Activated CD8-positive, alpha-beta T cell treated with anti-CD3 and anti-CD28 coated beads, Interleukin-2, amount 10 ng/mL, durations not matched to agents 7 days and 5 days (primary cell): ENCODE measurements at regions not wholly inside any gene's neighbourhood (a gene's known extent, or its start where the extent isn't known, plus 50 kb on each side); places are given as distances from the start of the nearest gene placed in this dataset.

Experiments
- ATAC-seq: fragments of 150-1000 bp; cut with Tn5 transposase; one replicate; pipeline ENCODE4 v1.10.0; 2021; ENCODE audit warnings: moderate library complexity
- CTCF ChIA-PET: fragments of 350-600 bp; sonication (Branson Sonifier 250); formaldehyde crosslinking; loops from one replicate; lab custom pipeline; 2021; ENCODE audit warnings: antibody characterized with exemption; lab: Charles Lee
- POLR2A ChIA-PET: fragments of 350-600 bp; sonication (Branson Sonifier 250); formaldehyde crosslinking; loops from one replicate; lab custom pipeline; 2021; ENCODE audit warnings: antibody characterized with exemption; lab: Charles Lee
- DNase-seq: peaks from one replicate; pipeline ENCODE4 v3.0.0-alpha.2; 2020
- H3K27ac Mint-ChIP-seq: one replicate; pipeline ENCODE4 v1.8.0; 2021; ENCODE audit warnings: mild to moderate bottlenecking, mixed read lengths
- H3K27me3 Mint-ChIP-seq: one replicate; pipeline ENCODE4 v1.8.0; 2021; ENCODE audit warnings: low read depth, mixed read lengths
- H3K36me3 Mint-ChIP-seq: one replicate; pipeline ENCODE4 v1.8.0; 2021; ENCODE audit warnings: low read depth, mixed read lengths
- H3K4me1 Mint-ChIP-seq: one replicate; pipeline ENCODE4 v1.8.0; 2021; ENCODE audit warnings: low read depth, mixed read lengths
- H3K4me3 Mint-ChIP-seq: one replicate; pipeline ENCODE4 v1.8.0; 2021; ENCODE audit warnings: mild to moderate bottlenecking, mixed read lengths
- H3K9me3 Mint-ChIP-seq: one replicate; pipeline ENCODE4 v1.8.0; 2022; ENCODE audit warnings: mixed read lengths; ENCODE audit not compliant: insufficient read depth

DNA sequence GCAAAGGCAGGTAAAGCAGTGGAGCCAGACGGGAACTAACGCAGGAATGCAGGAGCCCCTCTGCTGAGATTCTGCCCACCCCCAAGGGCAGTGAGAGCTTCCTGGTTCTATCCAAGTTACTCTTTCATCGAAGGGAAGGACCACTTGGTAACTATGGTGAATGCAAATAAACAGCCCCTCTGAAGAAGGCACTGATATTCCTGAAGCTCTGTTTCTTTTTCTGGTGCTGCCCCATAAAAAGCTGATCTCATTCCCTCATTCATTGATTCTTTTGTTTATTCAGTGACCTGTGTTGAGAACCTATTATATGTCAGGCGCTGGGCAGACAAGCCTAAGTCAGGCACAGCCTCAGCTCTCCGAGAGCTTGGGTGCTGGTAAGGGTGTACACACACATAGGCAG is 217.3 kb downstream of the SNX10 start:
- ATAC-seq: no peak
- Mint-ChIP-seq H3K4me1 (no peaks in the 10 kb centered on the region), H3K36me3 (no peaks in the 10 kb centered on the region), H3K27me3 (peaks cover 4% of the 10 kb centered on the region), H3K4me3 (no peak overlapping the region), H3K27ac (no peak overlapping the region), H3K9me3 (no peaks in the 10 kb centered on the region)
- no peak for DNase-seq
- ChIA-PET CTCF (interaction anchor here (0.7 kb wide), 1 partner anchor 86 kb away, joined by 3 read pairs; no protein-coding TSS in a partner anchor), POLR2A (no interaction called here)

DNA sequence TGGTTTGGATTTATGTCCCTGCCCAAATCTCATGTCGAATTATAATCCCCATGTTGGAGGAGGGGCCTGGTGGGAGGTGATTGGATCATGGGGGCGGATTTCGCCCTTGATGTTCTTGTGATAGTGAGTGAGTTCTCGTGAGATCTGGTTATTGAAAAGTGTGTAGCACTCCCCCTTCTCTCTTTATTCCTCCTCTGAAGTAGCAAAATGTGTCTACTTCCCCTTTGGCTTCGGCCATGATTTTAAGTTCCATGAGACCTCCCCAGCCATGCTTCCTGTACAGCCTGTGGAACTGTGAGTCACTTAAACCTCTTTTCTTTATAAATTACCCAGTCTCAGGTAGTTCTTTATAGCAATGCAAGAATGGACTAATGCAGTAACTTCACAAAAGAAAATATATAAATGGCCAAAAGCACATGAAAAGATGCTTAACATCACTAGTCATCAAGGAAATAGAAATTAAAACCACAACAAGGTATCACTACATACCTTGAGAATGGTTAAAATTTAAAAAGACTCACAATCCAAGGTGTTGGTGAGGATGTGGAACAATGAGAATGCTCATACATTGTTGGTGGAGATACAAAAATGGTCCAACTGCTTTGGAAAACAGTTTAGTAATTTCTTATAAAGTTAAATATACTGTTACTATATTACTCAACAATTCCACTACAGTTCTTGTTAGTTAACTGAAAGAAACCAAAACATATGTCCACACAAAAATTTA is 218.7 kb downstream of the SNX10 start:
- no peak for ATAC-seq
- H3K4me3 Mint-ChIP-seq: no peak overlapping the region
- H3K27me3 Mint-ChIP-seq: peaks cover 4% of the 10 kb centered on the region
- H3K9me3 Mint-ChIP-seq: no peaks in the 10 kb centered on the region
- CTCF ChIA-PET: no interaction called here
- no peak overlapping the region for H3K27ac Mint-ChIP-seq
- POLR2A ChIA-PET: no interaction called here
- no peaks in the 10 kb centered on the region for H3K4me1 Mint-ChIP-seq
- H3K36me3 Mint-ChIP-seq: no peaks in the 10 kb centered on the region
- DNase-seq: no peak

DNA sequence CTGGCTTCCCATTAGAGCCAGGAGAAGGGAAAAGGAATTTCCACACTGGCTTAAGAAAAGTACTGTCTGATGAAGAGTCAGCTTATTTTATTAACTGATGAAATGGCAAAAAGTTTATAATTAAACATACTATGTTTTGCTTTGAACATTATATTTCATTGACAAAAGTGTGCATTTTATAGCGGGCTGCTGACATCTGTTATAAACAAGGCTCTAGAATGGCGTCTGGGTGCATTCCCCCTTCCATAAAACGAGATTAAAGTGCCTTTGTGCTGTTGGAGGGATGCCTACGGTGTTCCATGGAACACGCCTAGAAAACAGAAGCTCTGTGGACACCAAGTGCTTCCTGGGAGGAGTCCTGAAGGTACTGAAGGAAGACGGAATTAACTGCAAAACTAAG is 220.2 kb downstream of the SNX10 start:
- no peak overlapping the region for H3K27ac Mint-ChIP-seq

DNA sequence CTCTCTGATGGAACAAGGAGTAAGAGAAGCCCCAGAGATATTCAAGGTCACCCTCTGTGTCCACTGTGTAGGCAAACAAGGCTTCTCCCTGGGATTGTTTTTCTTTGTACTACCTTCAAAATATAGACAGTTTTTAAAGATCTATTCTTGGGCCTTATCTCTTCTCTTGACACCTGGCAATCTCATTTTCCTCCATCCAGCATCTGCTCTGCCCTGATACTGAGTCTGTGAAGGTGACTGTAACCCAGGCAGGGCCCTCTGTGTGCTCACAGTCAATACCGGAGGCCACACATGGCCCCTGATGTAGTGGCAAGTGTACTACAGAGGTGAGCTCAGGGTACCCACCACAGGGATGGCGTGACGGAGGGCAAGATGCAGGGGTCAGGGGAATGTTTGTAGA is 221.1 kb downstream of the SNX10 start:
- no peaks in the 10 kb centered on the region for H3K4me1 Mint-ChIP-seq
- H3K4me3 Mint-ChIP-seq: no peak overlapping the region

More for the DNA sequence above, 220.2 kb downstream of the SNX10 start:
- no peak for ATAC-seq
- no peaks in the 10 kb centered on the region for H3K9me3 Mint-ChIP-seq
- no peak for DNase-seq
- POLR2A ChIA-PET: no interaction called here
- no peaks in the 10 kb centered on the region for H3K4me1 Mint-ChIP-seq
- no peaks in the 10 kb centered on the region for H3K36me3 Mint-ChIP-seq
- CTCF ChIA-PET: no interaction called here
- peaks cover 4% of the 10 kb centered on the region for H3K27me3 Mint-ChIP-seq
- no peak overlapping the region for H3K4me3 Mint-ChIP-seq

DNA sequence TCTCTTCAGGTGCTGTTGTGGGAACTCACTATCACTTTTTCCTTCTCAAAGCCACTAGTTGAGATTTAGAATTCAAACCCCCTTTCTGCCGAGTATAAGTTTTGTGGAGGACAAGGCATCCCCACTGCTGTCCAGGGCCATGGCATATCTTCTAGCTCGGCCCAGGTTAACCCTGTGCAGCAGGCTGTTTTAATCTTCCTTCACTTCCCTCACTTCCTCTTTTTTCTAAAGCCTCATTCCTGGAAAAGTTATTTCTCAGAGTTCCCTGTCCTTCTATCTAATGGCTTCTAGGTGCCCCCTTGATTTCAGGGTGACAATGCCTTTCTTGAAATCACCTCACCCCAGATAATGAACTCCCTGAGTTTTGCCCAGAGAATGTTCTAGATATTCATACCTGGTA is 222.3 kb downstream of the SNX10 start:
- Mint-ChIP-seq H3K9me3 (no peaks in the 10 kb centered on the region), H3K27me3 (peaks cover 4% of the 10 kb centered on the region), H3K4me3 (no peak overlapping the region), H3K27ac (no peak overlapping the region), H3K36me3 (no peaks in the 10 kb centered on the region), H3K4me1 (no peaks in the 10 kb centered on the region)
- DNase-seq (no peak), ATAC-seq (no peak)
- CTCF ChIA-PET: interaction anchor here (1.1 kb wide), 1 partner anchor 13 kb away, joined by 4 read pairs; no protein-coding TSS in a partner anchor
- POLR2A ChIA-PET: no interaction called here

More for the DNA sequence above, 221.1 kb downstream of the SNX10 start:
- H3K27ac Mint-ChIP-seq: no peak overlapping the region
- POLR2A ChIA-PET: no interaction called here
- no peak for DNase-seq
- H3K36me3 Mint-ChIP-seq: no peaks in the 10 kb centered on the region
- peaks cover 4% of the 10 kb centered on the region for H3K27me3 Mint-ChIP-seq
- H3K9me3 Mint-ChIP-seq: no peaks in the 10 kb centered on the region
- no peak for ATAC-seq
- CTCF ChIA-PET: no interaction called here

DNA sequence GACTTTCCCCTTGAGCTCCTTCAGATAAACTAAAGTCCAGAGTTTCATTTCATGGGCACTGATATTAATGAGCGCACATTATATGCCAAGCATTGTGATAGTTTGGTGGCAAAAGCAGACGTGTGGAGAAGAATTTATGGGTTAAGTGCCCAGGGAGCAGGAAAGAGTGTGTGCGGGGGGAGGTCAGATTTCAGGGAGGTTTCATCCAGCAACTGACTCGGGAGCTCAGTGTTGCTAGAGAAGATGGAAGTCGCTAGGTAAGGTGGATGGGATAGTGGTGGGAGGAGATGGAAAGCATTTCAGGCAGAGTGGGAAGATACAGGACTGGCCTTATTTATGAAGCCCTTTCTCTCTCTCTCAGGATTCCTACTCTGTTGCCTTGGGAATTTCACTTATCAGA is 223.0 kb downstream of the SNX10 start:
- CTCF ChIA-PET: interaction anchor here (1.1 kb wide), 1 partner anchor 14 kb away, joined by 4 read pairs; no protein-coding TSS in a partner anchor
- H3K27ac Mint-ChIP-seq: no peak overlapping the region
- POLR2A ChIA-PET: no interaction called here

DNA sequence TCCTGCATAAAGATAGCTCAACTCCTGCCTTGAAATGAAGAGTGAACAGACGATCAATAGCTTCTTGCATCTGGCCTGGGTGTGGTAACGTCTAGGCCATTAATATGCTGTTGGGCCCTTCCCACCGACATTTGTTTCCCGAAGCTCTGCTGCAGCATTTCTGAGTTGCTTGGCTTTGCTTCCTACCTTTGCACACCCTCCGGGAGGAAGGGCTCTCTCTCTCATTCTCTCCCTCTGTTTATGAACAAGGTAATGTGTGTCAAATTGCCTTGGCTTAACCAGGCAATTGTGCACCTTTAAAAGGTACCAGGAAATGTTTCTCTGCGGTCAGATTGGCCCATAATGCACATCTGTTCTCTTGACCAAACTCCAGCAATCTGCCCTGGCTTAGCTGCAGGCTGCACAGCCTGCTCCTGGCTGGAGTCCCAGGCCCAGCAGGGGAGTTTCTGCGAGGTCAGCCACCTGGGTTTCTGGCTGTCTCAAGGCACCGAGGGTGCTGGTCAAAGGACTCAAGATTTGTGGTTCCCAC is 223.7 kb downstream of the SNX10 start:
- H3K4me3 Mint-ChIP-seq: no peak overlapping the region
- H3K9me3 Mint-ChIP-seq: no peaks in the 10 kb centered on the region
- ATAC-seq (no peak), DNase-seq (no peak)
- H3K36me3 Mint-ChIP-seq: no peaks in the 10 kb centered on the region
- CTCF ChIA-PET: no interaction called here
- H3K4me1 Mint-ChIP-seq: no peaks in the 10 kb centered on the region
- peaks cover under 1% of the 10 kb centered on the region for H3K27me3 Mint-ChIP-seq
- POLR2A ChIA-PET: no interaction called here
- no peak overlapping the region for H3K27ac Mint-ChIP-seq

More for the DNA sequence above, 223.0 kb downstream of the SNX10 start:
- Mint-ChIP-seq H3K9me3 (no peaks in the 10 kb centered on the region), H3K36me3 (no peaks in the 10 kb centered on the region), H3K4me1 (no peaks in the 10 kb centered on the region), H3K27me3 (peaks cover 4% of the 10 kb centered on the region), H3K4me3 (no peak overlapping the region)
- ATAC-seq (no peak), DNase-seq (no peak)

DNA sequence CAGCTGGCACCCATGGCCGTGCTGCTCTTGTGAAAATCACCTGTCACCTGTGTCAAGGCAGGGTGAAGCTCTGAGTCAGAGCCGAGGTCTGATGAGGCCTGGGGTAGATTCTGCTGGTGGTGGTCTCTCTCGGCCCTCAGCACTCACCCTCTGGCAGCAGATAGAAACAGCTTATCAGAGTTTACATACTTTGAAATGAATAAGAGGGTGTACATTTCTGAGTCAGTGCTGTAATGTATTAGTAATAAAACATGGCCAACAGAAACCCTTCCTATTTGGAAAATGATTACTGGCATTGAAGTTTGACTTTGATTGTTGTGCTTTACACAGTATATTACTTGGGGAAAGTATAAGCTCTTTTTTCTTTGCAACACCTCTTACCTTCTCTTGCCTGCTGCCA is 228.8 kb downstream of the SNX10 start:
- Mint-ChIP-seq H3K27me3 (peaks cover 5% of the 10 kb centered on the region), H3K4me3 (no peak overlapping the region), H3K36me3 (no peaks in the 10 kb centered on the region), H3K4me1 (no peaks in the 10 kb centered on the region), H3K27ac (no peak overlapping the region), H3K9me3 (no peaks in the 10 kb centered on the region)
- no peak for ATAC-seq
- POLR2A ChIA-PET: no interaction called here
- DNase-seq: no peak
- CTCF ChIA-PET: no interaction called here

DNA sequence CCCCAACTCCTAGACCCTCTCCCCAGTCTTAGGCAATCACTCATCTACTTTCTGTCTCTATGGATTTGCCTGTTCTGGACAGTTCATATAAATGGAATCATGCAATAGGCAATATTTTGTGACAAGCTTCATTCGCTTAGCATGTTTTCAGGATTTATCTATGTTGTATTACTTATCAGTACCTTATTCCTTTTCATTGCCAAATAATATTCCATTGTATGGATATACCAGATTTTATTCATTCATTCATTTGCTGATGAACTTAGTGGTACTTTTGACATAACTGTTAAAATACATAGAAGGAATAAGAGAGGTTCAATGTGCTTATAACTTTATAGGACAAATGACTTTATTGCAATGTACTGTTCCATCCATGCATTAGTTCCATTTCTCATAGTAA is 231.0 kb downstream of the SNX10 start:
- Mint-ChIP-seq H3K36me3 (no peaks in the 10 kb centered on the region), H3K4me3 (no peak overlapping the region), H3K27me3 (peaks cover 5% of the 10 kb centered on the region), H3K27ac (no peak overlapping the region), H3K9me3 (no peaks in the 10 kb centered on the region), H3K4me1 (no peaks in the 10 kb centered on the region)
- DNase-seq: no peak
- ATAC-seq: no peak
- ChIA-PET CTCF (no interaction called here), POLR2A (no interaction called here)

DNA sequence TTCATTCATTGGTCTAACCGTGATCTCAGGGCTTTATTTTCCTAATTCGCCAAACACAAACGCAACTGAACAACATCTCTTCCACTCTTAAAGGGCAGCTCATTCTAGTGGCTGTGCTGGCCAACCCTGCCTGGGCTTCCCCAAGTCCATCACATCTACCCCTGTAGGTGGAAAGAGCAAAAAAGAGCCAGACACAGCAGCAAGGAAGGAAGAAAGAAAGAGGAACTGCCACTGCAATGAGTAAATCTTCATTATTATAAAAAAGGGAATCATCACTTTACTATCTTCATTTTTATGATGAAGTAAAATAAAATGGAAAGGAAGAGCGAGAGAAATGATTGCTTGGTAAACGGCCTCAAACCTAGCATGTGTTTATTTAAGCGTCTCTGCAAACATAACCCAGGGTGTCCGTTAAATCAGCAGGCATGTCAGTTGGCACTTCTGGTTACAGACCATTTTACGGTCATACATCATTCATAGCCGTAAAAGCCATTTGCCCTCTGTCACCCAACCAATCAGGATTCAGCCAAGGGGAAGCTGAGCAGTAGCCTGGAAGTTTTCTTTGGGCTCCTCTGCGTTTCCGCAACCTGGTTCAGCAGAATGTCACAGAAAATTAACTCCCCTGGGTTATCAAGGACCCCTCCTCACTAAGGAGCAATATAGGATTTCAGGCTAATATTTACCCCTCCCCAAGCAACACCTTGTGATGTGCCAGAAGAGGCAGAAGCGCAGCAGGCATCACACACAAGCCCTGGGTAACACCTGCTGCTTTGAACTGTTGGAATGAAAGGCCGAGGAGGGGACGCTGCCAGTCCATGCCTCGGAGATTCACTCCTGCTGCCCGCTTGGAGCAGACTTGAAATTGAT is 234.0 kb downstream of the SNX10 start:
- no peak for ATAC-seq

DNA sequence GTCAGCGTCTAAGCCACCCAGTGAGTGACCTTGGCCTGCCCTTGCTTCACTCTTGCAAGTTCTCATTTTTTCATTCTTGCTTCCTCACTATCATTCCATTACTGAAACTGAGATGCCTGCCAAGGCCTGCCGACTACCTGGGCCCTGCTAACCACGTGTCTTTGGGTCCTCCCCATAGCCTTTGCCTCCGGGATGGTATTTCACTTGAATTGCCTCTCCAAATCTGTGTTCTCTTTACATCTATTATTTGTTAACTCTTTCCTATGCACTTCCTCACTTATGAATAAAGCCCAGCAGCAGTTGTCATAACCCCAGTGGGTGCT is 234.6 kb downstream of the SNX10 start:
- ChIA-PET CTCF (no interaction called here), POLR2A (no interaction called here)
- Mint-ChIP-seq H3K27me3 (peaks cover 7% of the 10 kb centered on the region), H3K36me3 (no peaks in the 10 kb centered on the region), H3K4me3 (no peak overlapping the region), H3K9me3 (no peaks in the 10 kb centered on the region), H3K4me1 (no peaks in the 10 kb centered on the region), H3K27ac (no peak overlapping the region)
- ATAC-seq (no peak), DNase-seq (no peak)

More for the DNA sequence above, 234.0 kb downstream of the SNX10 start:
- no peaks in the 10 kb centered on the region for H3K4me1 Mint-ChIP-seq
- no peaks in the 10 kb centered on the region for H3K9me3 Mint-ChIP-seq
- peaks cover 7% of the 10 kb centered on the region for H3K27me3 Mint-ChIP-seq
- H3K27ac Mint-ChIP-seq: no peak overlapping the region
- POLR2A ChIA-PET: interaction anchor here (0.6 kb wide), 1 partner anchor 9 kb away, joined by 3 read pairs; no protein-coding TSS in a partner anchor
- H3K36me3 Mint-ChIP-seq: no peaks in the 10 kb centered on the region
- no peak for DNase-seq
- no peak overlapping the region for H3K4me3 Mint-ChIP-seq
- CTCF ChIA-PET: interaction anchor here (1.1 kb wide), 1 partner anchor 11 kb away, joined by 3 read pairs; no protein-coding TSS in a partner anchor

DNA sequence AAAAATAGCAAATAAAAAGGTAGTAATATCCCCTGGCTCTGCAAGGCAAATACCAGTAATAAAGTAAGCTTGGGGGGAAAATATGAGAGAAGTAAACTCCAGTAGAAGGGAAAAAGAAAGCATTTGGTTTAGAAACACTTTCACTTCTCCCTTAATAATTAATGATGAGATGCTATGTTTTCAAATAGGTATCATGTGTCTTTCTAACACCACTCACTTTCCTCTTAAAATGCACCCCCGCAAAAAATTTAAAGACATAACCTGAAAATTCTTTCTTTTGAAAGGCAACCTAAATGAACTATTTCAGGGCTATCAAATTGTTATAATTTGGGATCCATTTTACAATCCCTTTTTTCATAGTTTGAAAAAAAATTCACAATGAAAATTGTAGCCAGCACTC is 240.3 kb downstream of the SNX10 start:
- ATAC-seq (no peak), DNase-seq (no peak)
- Mint-ChIP-seq H3K36me3 (no peaks in the 10 kb centered on the region), H3K27ac (no peak overlapping the region), H3K4me1 (no peaks in the 10 kb centered on the region), H3K9me3 (no peaks in the 10 kb centered on the region), H3K27me3 (peaks cover 22% of the 10 kb centered on the region), H3K4me3 (no peak overlapping the region)
- ChIA-PET POLR2A (no interaction called here), CTCF (no interaction called here)
